H9 (cell line): ENCODE measurements at regions not wholly inside any gene's neighbourhood (a gene's known extent, or its start where the extent isn't known, plus 50 kb on each side); places are given as distances from the start of the nearest gene placed in this dataset.

Experiments
- DNase-seq: peaks from one replicate; pipeline ENCODE4 v3.0.0-alpha.2; 2017
- H2AFZ ChIP-seq: one replicate; pipeline ENCODE4 v1.6.1; 2013; ENCODE audit warnings: mild to moderate bottlenecking, low read length, control low read depth, moderate library complexity
- H2AK5ac ChIP-seq: 2 replicates; pipeline ENCODE4 v1.6.1; 2013; ENCODE audit warnings: low read length, control low read depth, mixed read lengths; ENCODE audit not compliant: insufficient read length
- H2BK120ac ChIP-seq: one replicate; pipeline ENCODE4 v1.6.1; 2013; ENCODE audit warnings: low read depth, mild to moderate bottlenecking, low read length, control low read depth, inconsistent platforms; ENCODE audit not compliant: poor library complexity, severe bottlenecking
- H2BK12ac ChIP-seq: 2 replicates; pipeline ENCODE4 v1.6.1; 2013; ENCODE audit warnings: low read length, control low read depth, mixed read lengths, low read depth; ENCODE audit not compliant: insufficient read length
- H2BK15ac ChIP-seq: 2 replicates; pipeline ENCODE4 v1.6.1; 2013; ENCODE audit warnings: low read depth, low read length, control low read depth
- H2BK20ac ChIP-seq: one replicate; pipeline ENCODE4 v1.6.1; 2013; ENCODE audit warnings: low read depth, mild to moderate bottlenecking, low read length, control low read depth, inconsistent platforms; ENCODE audit not compliant: poor library complexity, severe bottlenecking
- H2BK5ac ChIP-seq: 2 replicates; pipeline ENCODE4 v1.6.1; 2013; ENCODE audit warnings: low read length, control low read depth, mixed read lengths; ENCODE audit not compliant: insufficient read length
- H3K14ac ChIP-seq: 2 replicates; pipeline ENCODE4 v1.6.1; 2013; ENCODE audit warnings: low read length, control low read depth; ENCODE audit not compliant: insufficient read depth
- H3K18ac ChIP-seq: 2 replicates; pipeline ENCODE4 v1.6.1; 2013; ENCODE audit warnings: low read depth, mild to moderate bottlenecking, mixed read lengths, low read length, control low read depth; ENCODE audit not compliant: insufficient read length
- H3K23ac ChIP-seq: 2 replicates; pipeline ENCODE4 v1.6.1; 2013; ENCODE audit warnings: low read length, control low read depth, mixed read lengths, low read depth; ENCODE audit not compliant: insufficient read length
- H3K23me2 ChIP-seq: 2 replicates; pipeline ENCODE4 v1.6.1; 2013; ENCODE audit warnings: low read depth, mild to moderate bottlenecking, mixed read lengths, low read length, control low read depth; ENCODE audit not compliant: insufficient read length, poor library complexity, severe bottlenecking
- H3K27ac ChIP-seq: 2 replicates; pipeline ENCODE4 v1.5.1; 2013; ENCODE audit warnings: low read length, control low read depth, mixed read lengths, low read depth; ENCODE audit not compliant: insufficient read length
- H3K27me3 ChIP-seq: 2 replicates; pipeline ENCODE4 v1.6.1; 2013; ENCODE audit warnings: low read length, control low read depth, inconsistent platforms; ENCODE audit not compliant: insufficient read depth
- H3K4ac ChIP-seq: 2 replicates; pipeline ENCODE4 v1.6.1; 2013; ENCODE audit warnings: low read depth, mild to moderate bottlenecking, control low read depth, inconsistent platforms, low read length, moderate library complexity
- H3K4me1 ChIP-seq: 2 replicates; pipeline ENCODE4 v1.6.1; 2013; ENCODE audit warnings: low read length, control low read depth, inconsistent platforms; ENCODE audit not compliant: insufficient read depth
- H3K4me2 ChIP-seq: 2 replicates; pipeline ENCODE4 v1.6.1; 2013; ENCODE audit warnings: low read length, control low read depth, mixed read lengths; ENCODE audit not compliant: insufficient read length, insufficient read depth
- H3K56ac ChIP-seq: 2 replicates; pipeline ENCODE4 v1.6.1; 2013; ENCODE audit warnings: low read depth, mild to moderate bottlenecking, mixed read lengths, low read length, control low read depth; ENCODE audit not compliant: insufficient read length
- H3K79me1 ChIP-seq: 2 replicates; pipeline ENCODE4 v1.6.1; 2013; ENCODE audit warnings: low read depth, mild to moderate bottlenecking, moderate library complexity, low read length, control low read depth, inconsistent platforms; ENCODE audit not compliant: insufficient read depth, poor library complexity, severe bottlenecking
- H3K79me2 ChIP-seq: 2 replicates; pipeline ENCODE4 v1.6.1; 2013; ENCODE audit warnings: low read length, control low read depth, inconsistent platforms; ENCODE audit not compliant: insufficient read depth
- H3K9ac ChIP-seq: 2 replicates; pipeline ENCODE4 v1.6.1; 2013; ENCODE audit warnings: low read length, control low read depth, mixed read lengths; ENCODE audit not compliant: insufficient read length; ENCODE audit errors: extremely low read depth
- H3K9me3 ChIP-seq: one replicate; pipeline ENCODE4 v1.6.1; 2013; ENCODE audit warnings: low read depth, low read length, inconsistent platforms; ENCODE audit not compliant: control insufficient read depth
- H3T11ph ChIP-seq: one replicate; pipeline ENCODE4 v1.6.1; 2013; ENCODE audit warnings: mild to moderate bottlenecking, low read length, control low read depth, inconsistent platforms
- H4K20me1 ChIP-seq: one replicate; pipeline ENCODE4 v1.6.1; 2013; ENCODE audit not compliant: control insufficient read depth, insufficient read length, insufficient read depth
- H4K5ac ChIP-seq: 2 replicates; pipeline ENCODE4 v1.6.1; 2013; ENCODE audit warnings: low read depth, mild to moderate bottlenecking, mixed read lengths, low read length, control low read depth; ENCODE audit not compliant: insufficient read length
- H4K8ac ChIP-seq: replicated peaks from 2 replicates; pipeline ENCODE4 v1.6.1; 2013; ENCODE audit warnings: low read length, control low read depth, mixed read lengths, low read depth; ENCODE audit not compliant: insufficient read length
- H4K91ac ChIP-seq: 2 replicates; pipeline ENCODE4 v1.6.1; 2013; ENCODE audit warnings: low read depth, mild to moderate bottlenecking, moderate library complexity, mixed read lengths, low read length, control low read depth; ENCODE audit not compliant: insufficient read length
- H3K27ac Mint-ChIP-seq, 3 experiments: 2 replicates in 2 of 3; 3 replicates in 1 of 3; pipeline ENCODE4 v1.8.0; 2020 to 2021; ENCODE audit warnings: mixed read lengths in 3 of 3, mild to moderate bottlenecking in 1 of 3, moderate library complexity in 1 of 3
- H3K27me3 Mint-ChIP-seq: 2 replicates; pipeline ENCODE4 v1.8.0; 2021; ENCODE audit warnings: low read depth, mild to moderate bottlenecking, moderate library complexity, mixed read lengths
- H3K36me3 Mint-ChIP-seq, 3 experiments: 2 replicates in 2 of 3; 3 replicates in 1 of 3; pipeline ENCODE4 v1.8.0; 2020 to 2021; ENCODE audit warnings: low read depth in 3 of 3, mixed read lengths in 3 of 3; ENCODE audit not compliant: insufficient read depth in 1 of 3
- H3K4me1 Mint-ChIP-seq, 2 experiments: 2 replicates each; pipeline ENCODE4 v1.8.0; 2020; ENCODE audit warnings: mixed read lengths in 2 of 2
- H3K4me3 Mint-ChIP-seq, 2 experiments: 2 replicates in 1 of 2; 3 replicates in 1 of 2; pipeline ENCODE4 v1.8.0; 2020 to 2021; ENCODE audit warnings: mild to moderate bottlenecking in 2 of 2, mixed read lengths in 2 of 2, moderate library complexity in 1 of 2
- H3K9me3 Mint-ChIP-seq, 2 experiments: 2 replicates in 1 of 2; 3 replicates in 1 of 2; pipeline ENCODE4 v1.8.0; 2020; ENCODE audit warnings: mild to moderate bottlenecking in 2 of 2, mixed read lengths in 2 of 2, moderate library complexity in 1 of 2
- WGBS: extraction: QIAGEN DNeasy Blood & Tissue Kit; methylation state at CpG from one replicate; pipeline ENCODE4 v1.1.7; 2013; ENCODE audit warnings: missing lambda C conversion rate, low lambda C conversion rate, mixed read lengths; ENCODE audit not compliant: insufficient read length; ENCODE audit errors: extremely low coverage; 5-methylcytosine and 5-hydroxymethylcytosine counted together
- TF ChIP-seq, protein P1 (sequence below): fragments of 200-600 bp; sonication (generic); conservative IDR thresholded peaks from 3 replicates; pipeline ENCODE4 v1.8.0; 2021; ENCODE audit warnings: antibody characterized with exemption, mild to moderate bottlenecking

- H3K4me2 ChIP-seq = no peak overlapping the region
- H3K4ac ChIP-seq = no peak overlapping the region
- no peak overlapping the region for H3T11ph ChIP-seq
- H3K56ac ChIP-seq = no peak overlapping the region
- H2BK5ac ChIP-seq = no peak overlapping the region
- DNase-seq = no peak
- no peak overlapping the region for H3K23ac ChIP-seq
- H2BK120ac ChIP-seq = no peak overlapping the region
- H3K9ac ChIP-seq = no peak overlapping the region
- no peak overlapping the region for H4K5ac ChIP-seq
- peaks cover 0 to 6% (median 0%) of the 10 kb centered on the region in 3 experiments; a peak in 2 of 7 replicates for H3K36me3 Mint-ChIP-seq
- TF ChIP-seq, protein P1, sequence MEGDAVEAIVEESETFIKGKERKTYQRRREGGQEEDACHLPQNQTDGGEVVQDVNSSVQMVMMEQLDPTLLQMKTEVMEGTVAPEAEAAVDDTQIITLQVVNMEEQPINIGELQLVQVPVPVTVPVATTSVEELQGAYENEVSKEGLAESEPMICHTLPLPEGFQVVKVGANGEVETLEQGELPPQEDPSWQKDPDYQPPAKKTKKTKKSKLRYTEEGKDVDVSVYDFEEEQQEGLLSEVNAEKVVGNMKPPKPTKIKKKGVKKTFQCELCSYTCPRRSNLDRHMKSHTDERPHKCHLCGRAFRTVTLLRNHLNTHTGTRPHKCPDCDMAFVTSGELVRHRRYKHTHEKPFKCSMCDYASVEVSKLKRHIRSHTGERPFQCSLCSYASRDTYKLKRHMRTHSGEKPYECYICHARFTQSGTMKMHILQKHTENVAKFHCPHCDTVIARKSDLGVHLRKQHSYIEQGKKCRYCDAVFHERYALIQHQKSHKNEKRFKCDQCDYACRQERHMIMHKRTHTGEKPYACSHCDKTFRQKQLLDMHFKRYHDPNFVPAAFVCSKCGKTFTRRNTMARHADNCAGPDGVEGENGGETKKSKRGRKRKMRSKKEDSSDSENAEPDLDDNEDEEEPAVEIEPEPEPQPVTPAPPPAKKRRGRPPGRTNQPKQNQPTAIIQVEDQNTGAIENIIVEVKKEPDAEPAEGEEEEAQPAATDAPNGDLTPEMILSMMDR = no peak
- no peak overlapping the region for H3K18ac ChIP-seq
- no peak overlapping the region for H2BK12ac ChIP-seq
- H2BK20ac ChIP-seq = no peak overlapping the region
- no peaks in the 10 kb centered on the region for H4K20me1 ChIP-seq
- no peaks in the 10 kb centered on the region for H3K79me1 ChIP-seq
- H4K91ac ChIP-seq = no peak overlapping the region
- H3K23me2 ChIP-seq = no peaks in the 10 kb centered on the region
- no peak overlapping the region for H3K14ac ChIP-seq
- no peaks in the 10 kb centered on the region for H3K9me3 ChIP-seq
- H3K27me3 ChIP-seq = no peaks in the 10 kb centered on the region
- H2BK15ac ChIP-seq = no peak overlapping the region
- H2AFZ ChIP-seq = no peak overlapping the region
- no peak overlapping the region for H2AK5ac ChIP-seq
- peaks cover 6 to 8% of the 10 kb centered on the region in 2 experiments; a peak in 4 of 5 replicates for H3K9me3 Mint-ChIP-seq
- no CpG with 5 or more reads among the region's 2 CpGs for WGBS
- no peak overlapping the region for H3K27ac Mint-ChIP-seq
- H3K4me3 Mint-ChIP-seq = no peak overlapping the region
- H3K79me2 ChIP-seq = no peaks in the 10 kb centered on the region
- peaks cover 13 to 19% of the 10 kb centered on the region in 2 experiments for H3K4me1 Mint-ChIP-seq
- H4K8ac ChIP-seq = no peak overlapping the region
- peaks cover 20% of the 10 kb centered on the region for H3K27me3 Mint-ChIP-seq
- no peaks in the 10 kb centered on the region; the same call in 1 of the 2 replicates for H3K4me1 ChIP-seq
- H3K27ac ChIP-seq = no peak overlapping the region
Observed at GRCh38 chr6:137409266-137409777, 84.9 kb downstream of the OLIG3 start.
